ENCODE measurements at regions not wholly inside any gene's neighbourhood (a gene's known extent, or its start where the extent isn't known, plus 50 kb on each side); places are given as distances from the start of the nearest gene placed in this dataset.

DNA sequence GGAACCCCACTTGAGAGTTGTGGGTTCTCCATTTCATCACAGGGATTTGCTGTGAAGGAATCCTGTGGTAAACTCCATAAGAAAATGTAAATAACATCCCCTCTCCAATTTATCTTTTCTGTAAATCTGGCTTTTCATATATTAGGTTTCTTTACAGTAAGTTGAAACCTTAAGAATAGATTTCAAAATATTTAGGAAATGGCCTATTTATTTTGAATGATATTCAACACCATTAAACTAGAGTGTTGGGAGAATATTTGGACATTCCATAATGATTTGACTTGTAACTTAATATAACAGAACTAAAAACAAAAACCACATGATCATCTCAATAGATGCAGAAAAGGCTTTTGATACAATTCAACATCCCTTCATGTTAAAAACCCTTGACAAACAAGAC, 197.3 kb upstream of the PGRMC2 start:
- TF ChIP-seq, protein P1, sequence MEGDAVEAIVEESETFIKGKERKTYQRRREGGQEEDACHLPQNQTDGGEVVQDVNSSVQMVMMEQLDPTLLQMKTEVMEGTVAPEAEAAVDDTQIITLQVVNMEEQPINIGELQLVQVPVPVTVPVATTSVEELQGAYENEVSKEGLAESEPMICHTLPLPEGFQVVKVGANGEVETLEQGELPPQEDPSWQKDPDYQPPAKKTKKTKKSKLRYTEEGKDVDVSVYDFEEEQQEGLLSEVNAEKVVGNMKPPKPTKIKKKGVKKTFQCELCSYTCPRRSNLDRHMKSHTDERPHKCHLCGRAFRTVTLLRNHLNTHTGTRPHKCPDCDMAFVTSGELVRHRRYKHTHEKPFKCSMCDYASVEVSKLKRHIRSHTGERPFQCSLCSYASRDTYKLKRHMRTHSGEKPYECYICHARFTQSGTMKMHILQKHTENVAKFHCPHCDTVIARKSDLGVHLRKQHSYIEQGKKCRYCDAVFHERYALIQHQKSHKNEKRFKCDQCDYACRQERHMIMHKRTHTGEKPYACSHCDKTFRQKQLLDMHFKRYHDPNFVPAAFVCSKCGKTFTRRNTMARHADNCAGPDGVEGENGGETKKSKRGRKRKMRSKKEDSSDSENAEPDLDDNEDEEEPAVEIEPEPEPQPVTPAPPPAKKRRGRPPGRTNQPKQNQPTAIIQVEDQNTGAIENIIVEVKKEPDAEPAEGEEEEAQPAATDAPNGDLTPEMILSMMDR (IDR thresholded peaks at IDR 0.05; ENCODE audit: low read depth, low read length): no peak
- POLR2A ChIA-PET: no interaction called here
- H3K27ac ChIP-seq (ENCODE audit: low read depth, low read length): no peak overlapping the region
- CTCF ChIA-PET: no interaction called here
- no peak for DNase-seq (ENCODE audit: low read depth, low spot score)
- no peaks in the 10 kb centered on the region for H3K27me3 ChIP-seq (ENCODE audit: control insufficient read depth, insufficient read depth, low read length)
- no peak overlapping the region for H3K4me3 ChIP-seq (ENCODE audit: low read depth, low read length)
- H3K9me3 ChIP-seq (ENCODE audit: control insufficient read depth, insufficient read depth, low read length): no peaks in the 10 kb centered on the region

DNA sequence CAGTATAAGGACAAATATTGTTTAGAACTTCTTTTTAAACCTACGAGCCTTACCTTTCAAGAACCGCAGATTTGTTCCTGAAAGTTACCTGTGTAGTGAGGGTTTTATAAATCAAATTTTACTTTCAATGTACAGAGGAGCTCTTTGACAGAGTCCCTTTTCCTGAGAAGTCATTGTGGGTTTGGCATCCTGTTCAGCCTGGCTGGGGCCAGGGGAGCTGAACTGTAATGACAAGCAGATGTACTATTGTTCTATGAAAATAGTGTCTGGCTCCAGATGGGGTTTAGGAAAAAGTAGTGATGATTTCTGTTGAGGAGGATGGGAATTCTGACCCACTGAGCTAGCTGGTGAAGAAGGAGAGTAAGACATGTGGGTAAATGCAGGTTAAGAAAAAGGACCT, 196.2 kb upstream of the PGRMC2 start:
- DNase-seq (ENCODE audit: low read depth, low spot score): no peak

DNA sequence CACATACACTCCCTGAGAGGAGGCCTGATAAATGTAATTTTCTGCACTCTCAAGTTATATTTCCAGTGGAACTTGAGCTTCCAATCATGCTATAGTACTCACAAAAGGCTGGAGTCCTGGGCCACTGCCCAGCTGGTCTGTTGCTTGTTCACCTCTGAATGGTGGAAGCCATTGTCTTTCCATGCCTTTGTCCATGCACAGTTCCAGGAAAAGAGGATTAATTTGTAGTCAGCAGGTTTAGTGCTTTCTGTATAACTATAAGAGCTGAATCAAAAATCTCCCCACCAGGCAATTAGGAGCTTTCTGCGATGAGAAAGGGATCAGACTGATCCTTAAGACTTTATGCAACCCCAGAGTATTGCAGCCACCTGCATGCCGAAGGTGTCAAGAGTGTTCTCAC, 195.4 kb upstream of the PGRMC2 start:
- no peak overlapping the region for H3K4me3 ChIP-seq (ENCODE audit: low read depth, low read length)
- H3K27me3 ChIP-seq (ENCODE audit: control insufficient read depth, insufficient read depth, low read length): no peaks in the 10 kb centered on the region
- CTCF ChIA-PET: interaction anchor here (0.6 kb wide), 1 partner anchor 369 kb away, joined by 12 read pairs; no protein-coding TSS in a partner anchor
- TF ChIP-seq, protein P1 (IDR thresholded peaks at IDR 0.05; ENCODE audit: low read depth, low read length): no peak
- no peaks in the 10 kb centered on the region for H3K9me3 ChIP-seq (ENCODE audit: control insufficient read depth, insufficient read depth, low read length)
- POLR2A ChIA-PET: no interaction called here
- DNase-seq (ENCODE audit: low read depth, low spot score): no peak
- no peak overlapping the region for H3K27ac ChIP-seq (ENCODE audit: low read depth, low read length)

More for the DNA sequence above, 196.2 kb upstream of the PGRMC2 start:
- H3K27me3 ChIP-seq (ENCODE audit: control insufficient read depth, insufficient read depth, low read length): no peaks in the 10 kb centered on the region
- CTCF ChIA-PET: interaction anchor here (1.4 kb wide), 1 partner anchor 30 kb away, joined by 7 read pairs; no protein-coding TSS in a partner anchor
- no peak overlapping the region for H3K27ac ChIP-seq (ENCODE audit: low read depth, low read length)
- H3K9me3 ChIP-seq (ENCODE audit: control insufficient read depth, insufficient read depth, low read length): no peaks in the 10 kb centered on the region
- POLR2A ChIA-PET: no interaction called here
- H3K4me3 ChIP-seq (ENCODE audit: low read depth, low read length): no peak overlapping the region
- TF ChIP-seq, protein P1 (IDR thresholded peaks at IDR 0.05; ENCODE audit: low read depth, low read length): no peak

DNA sequence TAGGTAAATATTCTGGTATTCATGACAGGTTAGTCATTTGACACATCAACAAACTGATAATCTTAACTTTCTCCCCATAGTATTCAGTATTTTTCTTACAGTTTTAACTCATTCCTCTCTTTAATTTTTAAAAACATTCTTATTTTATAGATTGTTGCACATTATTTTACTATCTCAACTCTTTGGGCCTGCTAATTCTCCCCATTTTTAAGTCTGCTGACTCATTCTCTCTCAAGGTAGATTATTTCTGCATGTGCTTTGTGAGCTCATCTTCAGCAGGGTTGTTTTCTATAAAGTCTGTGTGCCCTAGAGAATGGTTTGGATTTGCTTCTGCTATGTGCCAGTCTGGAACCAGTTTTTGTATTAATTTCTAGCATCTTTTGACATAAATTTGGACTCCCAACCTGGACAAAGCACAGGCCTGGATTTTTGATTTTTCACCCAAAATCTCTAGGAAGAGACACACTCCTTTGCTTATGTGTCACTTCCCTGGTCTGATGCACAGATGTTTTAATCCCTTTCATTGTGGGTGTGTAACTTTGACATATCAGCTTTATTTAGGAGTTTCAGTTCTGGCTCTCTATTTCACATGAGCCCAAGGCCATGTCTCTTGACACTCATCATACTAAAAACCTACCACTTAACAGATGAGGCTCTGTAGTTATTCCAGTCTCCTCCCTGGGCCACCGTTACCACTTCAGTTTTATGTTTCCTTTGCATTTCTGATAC, 194.3 kb upstream of the PGRMC2 start:
- Histone ChIP-seq H3K4me3 (ENCODE audit: low read depth, low read length) (no peak overlapping the region), H3K9me3 (ENCODE audit: control insufficient read depth, insufficient read depth, low read length) (no peaks in the 10 kb centered on the region), H3K27me3 (ENCODE audit: control insufficient read depth, insufficient read depth, low read length) (no peaks in the 10 kb centered on the region), H3K27ac (ENCODE audit: low read depth, low read length) (no peak overlapping the region)
- ChIA-PET CTCF (interaction anchor here (0.8 kb wide), 1 partner anchor 27 kb away, joined by 4 read pairs; no protein-coding TSS in a partner anchor), POLR2A (interaction anchor here (0.6 kb wide), 1 partner anchor 208 kb away, joined by 9 read pairs; no protein-coding TSS in a partner anchor)
- TF ChIP-seq, protein P1 (IDR thresholded peaks at IDR 0.05; ENCODE audit: low read depth, low read length): no peak
- no peak for DNase-seq (ENCODE audit: low read depth, low spot score)

DNA sequence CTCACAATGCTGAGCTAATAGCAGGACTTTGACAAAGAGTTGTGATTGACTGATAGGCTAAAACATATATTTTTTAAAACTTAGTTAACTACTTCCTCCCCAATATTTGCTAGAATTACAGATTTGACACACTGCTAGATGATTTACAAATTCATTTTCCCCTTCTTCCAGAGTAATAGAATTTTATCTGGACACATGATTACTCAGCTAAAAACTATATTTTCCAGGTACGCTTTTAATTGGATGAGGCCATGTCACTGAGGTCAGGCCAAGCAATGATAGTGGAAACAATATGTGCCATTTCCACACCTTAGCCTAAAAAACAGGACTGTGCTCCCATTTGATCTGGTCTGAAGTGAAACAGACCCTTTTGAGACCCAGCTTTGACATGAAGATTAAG, 193.3 kb upstream of the PGRMC2 start:
- ChIA-PET CTCF (interaction anchor here (0.7 to 1.1 kb wide), 3 partner anchors 12 to 328 kb away, joined by 3 to 4 read pairs (median 4); partner anchors contain the start of gene JADE1), POLR2A (no interaction called here)
- Histone ChIP-seq H3K27ac (ENCODE audit: low read depth, low read length) (no peak overlapping the region), H3K27me3 (ENCODE audit: control insufficient read depth, insufficient read depth, low read length) (no peaks in the 10 kb centered on the region), H3K9me3 (ENCODE audit: control insufficient read depth, insufficient read depth, low read length) (no peaks in the 10 kb centered on the region), H3K4me3 (ENCODE audit: low read depth, low read length) (no peak overlapping the region)
- TF ChIP-seq, protein P1 (IDR thresholded peaks at IDR 0.05; ENCODE audit: low read depth, low read length): no peak
- DNase-seq (ENCODE audit: low read depth, low spot score): no peak

Data from AG04450 (cell line).